GM13976 (cell line): ENCODE measurements at regions not wholly inside any gene's neighbourhood (a gene's known extent, or its start where the extent isn't known, plus 50 kb on each side); places are given as distances from the start of the nearest gene placed in this dataset.
"Not testable (repeated sequence)": the region's sequence is repeated elsewhere in the genome, so short reads cannot be mapped to it uniquely, and the experiment has no call there.

Experiments
- DNase-seq: peaks from one replicate; pipeline ENCODE4 v3.0.0; 2012; ENCODE audit warnings: low spot score
- in situ Hi-C: fragments of 300-500 bp; cut with MboI; formaldehyde crosslinking; loops from one replicate; pipeline ENCODE4 v1.12.0; 2022; ENCODE audit warnings: low sequenced_read_pairs, mixed read lengths, inconsistent platforms; ENCODE audit not compliant: unreplicated experiment
- TF ChIP-seq, protein P1 (sequence below): IDR thresholded peaks from 2 replicates; pipeline ENCODE4 v1.5.1; 2012; ENCODE audit warnings: borderline replicate concordance, mild to moderate bottlenecking; ENCODE audit not compliant: insufficient read depth; ENCODE audit errors: extremely low read depth, missing control alignments, control extremely low read depth

DNA sequence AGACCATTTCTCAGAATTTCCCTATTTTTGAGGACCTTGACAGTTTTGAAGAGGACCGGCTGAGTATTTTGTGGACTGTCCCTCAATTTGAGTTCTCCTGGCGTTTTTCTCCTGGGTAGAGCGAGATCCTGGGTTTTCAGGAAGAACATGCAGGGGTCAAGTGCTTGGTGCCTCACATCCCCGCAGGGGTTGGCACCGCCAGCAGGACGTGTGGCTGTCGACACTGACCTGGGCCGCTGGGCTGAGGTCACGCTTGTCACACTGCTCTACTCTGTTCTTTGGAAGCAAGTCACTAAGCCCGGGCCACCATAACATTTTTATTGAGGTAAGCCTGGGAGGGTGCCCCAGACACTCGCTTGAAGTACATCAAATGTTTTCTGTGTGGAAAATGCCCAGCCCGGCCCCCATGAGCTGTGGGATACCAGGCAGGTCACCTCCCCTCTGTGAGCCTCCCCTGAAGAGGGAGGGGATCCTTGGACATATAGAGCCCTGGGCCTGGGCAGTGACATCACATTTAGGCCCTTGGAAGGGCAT lies 112.0 kb downstream of the NPIPB11 start:
- DNase-seq, in situ Hi-C loops: not testable (repeated sequence)

DNA sequence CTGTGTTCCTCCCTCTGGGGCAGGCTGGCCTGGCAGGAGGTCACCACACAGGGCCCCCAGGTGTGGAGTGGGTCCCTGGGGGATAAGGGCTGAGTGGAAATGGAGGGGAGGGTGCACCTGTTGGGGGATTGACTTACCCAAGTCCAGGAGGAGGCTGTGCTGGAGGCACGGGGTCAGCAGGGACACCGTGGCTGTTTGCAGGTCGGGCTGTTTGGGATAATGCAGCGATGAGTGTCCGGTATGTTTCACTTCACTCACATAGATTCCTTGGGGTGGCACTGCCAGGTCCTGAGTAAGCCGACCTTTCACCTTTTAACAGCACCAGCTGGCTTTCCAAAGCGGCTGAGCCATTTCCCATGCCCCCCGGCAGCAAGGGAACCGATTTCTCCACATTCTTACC lies 113.0 kb downstream of the NPIPB11 start:
- in situ Hi-C loops = not testable (repeated sequence)

DNA sequence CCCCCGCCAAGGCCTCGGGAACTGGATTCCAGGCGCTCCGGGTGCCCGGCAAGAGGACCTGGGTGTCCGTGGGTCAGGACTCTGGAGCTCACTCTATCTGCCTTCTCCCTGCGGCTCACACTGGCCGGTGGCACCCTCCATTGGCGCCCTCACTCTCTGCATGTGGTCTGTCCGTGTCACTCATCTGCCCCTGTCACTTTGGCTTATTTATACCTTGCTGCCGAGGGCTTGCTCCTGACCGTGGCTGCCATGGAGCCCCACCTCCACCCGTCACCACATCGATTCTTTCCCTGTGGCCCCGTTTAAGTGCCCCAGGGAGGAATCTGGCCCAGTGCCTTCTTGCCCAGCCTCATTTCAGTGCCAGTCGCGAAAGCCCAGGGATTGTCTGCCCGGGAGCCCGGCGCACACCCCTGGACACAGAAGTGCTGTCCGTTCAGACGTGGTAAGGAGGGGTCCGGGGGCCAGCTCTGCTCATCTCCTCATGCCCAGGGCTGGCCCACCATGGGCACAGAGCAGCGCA lies 113.5 kb downstream of the NPIPB11 start:
- DNase-seq, in situ Hi-C loops: not testable (repeated sequence)

More for the DNA sequence above, 113.0 kb downstream of the NPIPB11 start:
- not testable (repeated sequence) for DNase-seq

DNA sequence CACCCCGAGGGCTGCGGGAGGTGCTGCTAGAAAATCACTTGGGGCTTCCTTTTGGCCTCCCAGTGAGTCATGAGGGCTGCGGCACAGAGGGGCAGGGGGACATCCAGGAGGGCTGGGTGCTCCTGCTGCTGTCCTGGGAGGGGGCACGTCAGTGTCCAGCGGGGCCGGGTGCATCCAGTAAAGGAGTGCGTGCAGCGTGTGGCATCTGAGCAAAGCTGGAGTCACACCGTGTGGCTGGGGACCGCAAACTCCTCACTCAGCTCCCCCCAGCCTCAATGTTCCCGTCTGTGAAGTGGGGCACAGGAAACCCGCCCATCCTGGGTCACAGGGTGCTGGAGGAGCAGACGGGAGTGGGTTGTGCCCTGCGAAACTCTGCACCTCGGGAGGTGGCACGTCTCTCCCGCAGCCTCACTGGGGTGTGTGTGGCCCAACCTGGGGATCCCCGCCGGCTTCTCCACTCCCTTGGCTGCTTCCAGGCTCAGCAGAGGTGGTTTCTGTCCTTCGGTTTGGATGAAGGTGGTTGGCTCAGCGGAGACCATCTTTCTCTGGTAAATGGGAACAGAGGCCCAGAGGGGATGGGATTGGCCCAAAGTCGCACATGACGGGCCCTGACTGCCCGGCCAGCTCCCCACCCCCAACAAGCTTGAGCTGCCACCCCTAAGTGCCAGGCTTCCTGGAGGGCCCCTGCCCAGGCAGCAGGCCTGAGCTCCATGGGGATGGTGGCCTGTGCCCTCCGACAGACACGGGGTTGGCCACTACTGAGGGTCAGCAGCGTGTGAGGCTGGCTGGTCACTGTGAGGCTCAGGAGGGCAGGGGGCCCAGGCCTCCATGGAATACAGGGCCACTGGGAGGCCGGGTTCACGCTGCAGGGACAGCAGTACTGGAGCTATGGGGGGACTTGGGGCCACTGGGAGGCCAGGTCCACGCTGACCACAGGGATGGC lies 114.9 kb downstream of the NPIPB11 start:
- in situ Hi-C loops, DNase-seq: not testable (repeated sequence)

DNA sequence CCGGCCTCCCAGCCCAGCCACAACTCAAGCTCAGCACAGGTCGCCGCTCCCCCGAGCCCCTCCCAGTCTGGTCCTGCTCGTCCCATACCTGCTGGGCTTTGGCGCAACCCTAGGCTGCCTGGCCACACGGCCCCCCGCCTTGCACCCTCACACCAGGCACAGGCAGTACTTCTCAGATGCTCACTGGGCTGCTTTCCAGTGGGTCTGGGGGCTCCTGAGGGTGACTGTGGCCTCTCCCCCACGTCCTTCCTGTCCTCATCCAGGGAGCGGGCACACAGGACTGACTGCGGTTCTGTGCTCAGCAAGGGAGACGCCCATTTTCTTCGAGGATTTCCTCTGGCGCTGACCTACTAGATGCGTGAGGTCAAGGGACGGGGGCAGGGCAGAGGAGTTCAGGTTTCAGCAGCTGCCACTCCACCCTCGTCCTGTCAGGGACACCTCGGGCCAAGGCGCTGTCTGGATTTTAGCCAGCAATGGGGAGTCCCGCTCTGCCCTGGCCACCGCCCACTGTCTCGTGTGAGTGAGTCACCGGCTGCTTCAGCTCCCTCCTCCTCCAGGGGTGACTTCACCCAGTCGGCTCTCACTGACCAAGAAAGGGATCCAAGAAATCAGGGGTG lies 115.8 kb downstream of the NPIPB11 start:
- in situ Hi-C loops = no loop called here
- TF ChIP-seq, protein P1, sequence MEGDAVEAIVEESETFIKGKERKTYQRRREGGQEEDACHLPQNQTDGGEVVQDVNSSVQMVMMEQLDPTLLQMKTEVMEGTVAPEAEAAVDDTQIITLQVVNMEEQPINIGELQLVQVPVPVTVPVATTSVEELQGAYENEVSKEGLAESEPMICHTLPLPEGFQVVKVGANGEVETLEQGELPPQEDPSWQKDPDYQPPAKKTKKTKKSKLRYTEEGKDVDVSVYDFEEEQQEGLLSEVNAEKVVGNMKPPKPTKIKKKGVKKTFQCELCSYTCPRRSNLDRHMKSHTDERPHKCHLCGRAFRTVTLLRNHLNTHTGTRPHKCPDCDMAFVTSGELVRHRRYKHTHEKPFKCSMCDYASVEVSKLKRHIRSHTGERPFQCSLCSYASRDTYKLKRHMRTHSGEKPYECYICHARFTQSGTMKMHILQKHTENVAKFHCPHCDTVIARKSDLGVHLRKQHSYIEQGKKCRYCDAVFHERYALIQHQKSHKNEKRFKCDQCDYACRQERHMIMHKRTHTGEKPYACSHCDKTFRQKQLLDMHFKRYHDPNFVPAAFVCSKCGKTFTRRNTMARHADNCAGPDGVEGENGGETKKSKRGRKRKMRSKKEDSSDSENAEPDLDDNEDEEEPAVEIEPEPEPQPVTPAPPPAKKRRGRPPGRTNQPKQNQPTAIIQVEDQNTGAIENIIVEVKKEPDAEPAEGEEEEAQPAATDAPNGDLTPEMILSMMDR = no peak
- DNase-seq = peak; percentile 76

DNA sequence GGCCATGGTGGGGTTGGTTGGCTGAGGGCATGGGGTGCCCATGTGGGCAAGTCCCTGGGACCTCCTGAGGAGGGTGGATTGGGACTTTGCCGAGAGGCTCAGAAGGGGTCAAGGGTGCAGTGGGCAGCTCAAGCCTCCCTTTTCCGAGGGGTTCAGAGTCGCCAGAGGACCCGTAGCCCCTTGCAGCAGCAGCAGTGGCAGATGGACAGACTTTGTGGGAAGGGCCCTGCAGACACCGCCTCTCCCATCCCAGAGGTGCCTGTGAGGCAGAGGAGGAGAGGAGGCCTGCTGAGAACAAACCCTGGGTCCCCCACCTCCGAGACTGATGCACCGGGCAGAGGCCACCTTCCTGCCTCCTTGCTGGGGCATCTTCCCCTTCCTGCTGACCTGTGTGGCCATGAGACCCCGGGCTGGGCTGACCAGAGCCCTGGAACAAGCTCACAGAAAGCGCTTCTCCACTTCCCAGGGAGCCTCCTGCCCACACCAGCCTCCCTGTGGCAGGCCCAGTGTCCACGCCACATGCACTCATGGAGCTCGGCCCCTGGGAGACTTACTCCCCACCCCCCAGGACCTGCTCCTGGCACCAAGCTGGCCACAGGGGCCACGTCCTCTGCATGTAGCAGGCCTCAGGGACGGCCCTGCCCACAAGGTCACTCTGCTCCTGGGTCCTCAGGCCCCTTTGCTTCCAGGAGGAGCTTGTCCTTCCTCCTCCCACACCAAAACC lies 116.8 kb downstream of the NPIPB11 start:
- DNase-seq, in situ Hi-C loops: not testable (repeated sequence)

DNA sequence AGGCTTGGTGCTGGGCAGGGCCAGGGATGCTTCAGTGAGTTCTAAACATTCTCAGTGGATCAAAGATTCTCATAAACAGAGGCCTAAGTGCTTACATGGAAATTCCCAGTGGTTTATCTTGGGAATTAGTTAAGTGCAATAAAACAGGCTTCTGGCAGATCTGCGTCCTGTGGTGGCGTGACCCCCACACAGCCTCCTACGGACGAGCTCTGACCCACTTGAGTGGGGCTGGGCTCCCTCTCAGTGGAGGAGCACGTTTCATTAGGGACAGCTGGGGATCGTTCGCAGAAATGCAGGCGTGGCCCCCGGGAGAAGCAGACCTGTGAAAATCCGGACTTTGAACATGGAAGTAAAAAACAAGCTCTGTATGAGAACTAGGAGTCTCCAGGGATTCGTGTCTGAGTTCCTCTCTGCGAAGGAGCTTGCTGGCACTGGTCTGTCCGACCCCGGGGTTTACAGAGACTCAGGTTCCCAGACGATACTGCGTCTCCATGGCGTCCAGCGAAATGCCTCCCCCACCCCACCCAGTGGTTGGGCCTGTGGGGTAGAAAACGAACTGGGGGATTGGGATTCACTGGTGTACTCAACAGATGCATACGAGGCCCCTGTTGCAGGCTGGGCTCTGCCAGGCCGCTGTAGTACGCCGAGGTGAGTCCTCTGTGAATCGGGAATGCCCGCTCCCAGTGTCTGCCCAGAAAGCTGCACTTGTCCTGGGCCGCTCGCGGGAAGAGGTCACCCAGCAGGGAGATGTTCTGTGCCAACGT lies 117.6 kb downstream of the NPIPB11 start:
- in situ Hi-C loops, DNase-seq: not testable (repeated sequence)

DNA sequence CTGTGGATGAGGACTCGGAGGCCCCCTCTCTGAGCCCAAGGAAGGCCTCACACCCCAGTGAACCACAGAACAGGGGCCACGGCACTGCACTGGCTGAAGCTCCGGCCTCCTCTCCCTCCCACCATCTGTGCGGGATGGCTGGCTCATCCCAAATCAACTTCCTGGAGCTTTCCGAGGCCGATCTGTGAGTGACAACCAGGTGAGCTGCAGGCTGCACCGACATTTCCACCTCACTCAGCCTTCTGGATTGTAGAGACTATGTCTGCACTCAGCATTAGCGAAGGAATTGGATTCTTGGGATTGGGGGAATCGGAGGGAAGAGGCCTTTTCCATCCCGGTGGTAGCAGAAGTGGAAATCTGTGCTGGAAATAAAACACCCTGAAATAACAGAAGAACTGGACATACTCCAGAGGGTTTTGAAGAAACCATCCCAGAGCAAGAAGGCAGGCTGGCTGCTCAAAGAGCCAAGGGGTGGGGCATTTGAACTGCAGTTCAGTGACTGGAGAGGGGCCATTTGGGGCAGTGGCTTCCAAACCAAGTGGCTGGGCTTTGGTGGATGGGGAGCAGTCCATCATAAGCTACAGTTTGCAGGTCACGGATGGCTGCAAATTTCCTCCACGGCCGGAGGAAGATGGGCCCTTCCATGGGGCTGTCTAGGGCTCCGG lies 118.5 kb downstream of the NPIPB11 start:
- DNase-seq, in situ Hi-C loops: not testable (repeated sequence)

DNA sequence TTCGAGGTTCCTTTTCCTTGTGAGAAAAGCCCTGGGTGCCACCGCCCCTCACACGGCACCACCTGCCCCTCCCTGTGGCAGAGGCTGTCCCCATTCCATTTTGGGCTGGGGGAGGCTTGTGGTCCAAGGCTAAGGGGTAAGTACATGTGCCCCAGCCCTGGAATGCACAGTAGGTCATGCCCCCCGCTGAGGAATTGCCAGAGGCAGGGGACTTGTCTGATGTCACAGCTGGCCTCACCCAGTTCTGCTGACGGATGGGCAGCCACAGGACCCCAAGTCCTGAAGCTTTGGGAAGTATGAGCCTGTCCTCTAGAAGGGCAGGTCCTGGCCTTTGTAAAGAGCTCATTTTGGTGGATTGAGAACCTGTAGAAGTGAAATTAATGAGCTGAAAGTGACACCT lies 119.3 kb downstream of the NPIPB11 start:
- in situ Hi-C loops, DNase-seq: not testable (repeated sequence)

DNA sequence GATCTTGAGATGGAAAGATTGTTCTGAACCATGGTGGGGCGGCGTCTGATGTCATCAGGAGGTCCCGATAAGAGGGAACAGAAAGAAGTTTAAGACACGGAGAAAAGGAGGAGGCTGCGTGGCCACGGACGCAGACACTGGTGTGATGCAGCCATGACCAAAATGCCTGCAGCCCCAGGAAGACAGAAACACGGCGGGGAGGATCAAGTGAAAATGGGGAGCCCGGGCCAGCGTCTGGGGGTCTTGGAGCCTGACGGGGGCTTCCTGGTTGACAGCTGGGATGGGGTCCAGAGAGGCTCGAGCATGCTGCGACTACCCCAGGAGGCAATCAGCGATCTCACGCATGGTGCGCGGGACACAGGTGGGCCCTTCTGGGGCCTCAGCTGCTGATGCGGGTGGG lies 119.7 kb downstream of the NPIPB11 start:
- in situ Hi-C loops, DNase-seq: not testable (repeated sequence)

DNA sequence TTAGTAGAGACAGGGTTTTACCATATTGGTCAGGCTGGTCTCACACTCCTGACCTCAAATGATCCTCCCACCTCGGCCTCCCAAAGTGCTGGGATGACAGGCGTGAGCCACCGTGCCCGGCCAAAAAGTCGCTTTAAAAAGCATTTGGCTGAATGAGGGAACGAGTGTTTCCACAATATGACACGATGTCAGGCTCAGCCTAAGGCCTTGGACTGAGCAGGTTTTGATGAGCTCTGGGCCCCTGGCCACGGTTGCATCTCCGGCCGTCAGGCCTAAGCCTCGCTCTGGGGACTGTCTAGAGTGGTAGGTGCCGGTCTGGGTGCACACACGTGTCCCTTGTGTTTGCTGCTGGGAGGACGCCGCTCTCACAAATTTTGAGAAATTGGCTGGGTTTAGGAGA lies 120.3 kb downstream of the NPIPB11 start:
- in situ Hi-C loops = not testable (repeated sequence)

DNA sequence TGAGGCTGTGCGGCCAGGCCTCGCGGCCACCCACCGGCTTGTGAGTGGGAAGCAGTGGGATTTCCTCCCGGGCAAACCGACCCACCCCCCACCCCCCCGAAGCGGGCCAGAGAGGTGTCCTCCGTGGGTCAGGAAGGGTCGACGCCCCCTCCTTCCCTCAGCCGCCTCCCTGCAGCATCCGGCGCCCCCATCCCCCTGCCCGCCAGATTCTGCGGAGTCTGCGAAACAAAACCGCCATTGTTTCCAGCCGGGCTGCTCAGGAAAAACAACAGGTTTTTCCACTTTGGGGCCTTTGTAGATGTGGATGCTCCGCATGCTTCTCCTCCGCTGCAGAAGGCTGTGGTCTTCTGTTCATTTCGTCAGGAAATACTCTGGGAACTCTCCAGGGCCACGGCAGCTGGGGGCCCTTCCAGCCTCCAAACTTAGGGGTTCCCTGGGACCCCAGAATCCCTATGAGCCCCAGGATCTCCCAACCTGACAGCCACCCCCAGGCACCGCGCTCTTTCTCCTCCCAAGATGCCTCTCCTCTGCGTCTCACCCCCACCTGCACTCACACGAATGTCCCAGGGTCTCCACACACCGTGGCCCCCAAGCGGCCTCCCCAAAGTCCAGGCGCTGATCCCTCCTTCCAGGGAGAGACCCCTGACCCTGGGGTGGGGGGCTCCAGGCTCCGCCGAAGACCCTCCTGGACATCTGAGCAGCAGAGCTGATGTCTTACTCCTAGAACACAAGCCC lies 121.2 kb downstream of the NPIPB11 start:
- DNase-seq = not testable (repeated sequence)

More for the DNA sequence above, 120.3 kb downstream of the NPIPB11 start:
- DNase-seq = not testable (repeated sequence)

DNA sequence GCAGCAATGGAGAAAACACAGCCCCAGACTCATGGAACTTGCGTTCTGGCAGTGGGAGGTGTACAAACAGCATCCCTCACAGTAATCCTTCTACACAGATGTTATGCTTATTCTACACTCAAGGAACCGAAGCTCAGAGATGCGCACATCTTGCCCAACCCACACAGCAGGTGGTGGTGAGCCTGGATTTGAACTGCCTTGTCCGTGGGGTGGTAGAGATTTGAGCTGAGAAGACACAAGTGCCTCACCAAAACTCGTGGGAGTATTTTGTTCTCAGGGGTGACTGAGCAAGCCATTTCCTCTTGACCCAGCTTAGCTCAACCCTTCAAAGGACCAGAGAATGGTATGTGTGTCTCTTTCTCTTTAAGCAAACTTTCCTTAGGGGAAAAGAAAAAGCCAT lies 121.8 kb downstream of the NPIPB11 start:
- DNase-seq, in situ Hi-C loops: not testable (repeated sequence)

More for the DNA sequence above, 121.2 kb downstream of the NPIPB11 start:
- in situ Hi-C loops = not testable (repeated sequence)

DNA sequence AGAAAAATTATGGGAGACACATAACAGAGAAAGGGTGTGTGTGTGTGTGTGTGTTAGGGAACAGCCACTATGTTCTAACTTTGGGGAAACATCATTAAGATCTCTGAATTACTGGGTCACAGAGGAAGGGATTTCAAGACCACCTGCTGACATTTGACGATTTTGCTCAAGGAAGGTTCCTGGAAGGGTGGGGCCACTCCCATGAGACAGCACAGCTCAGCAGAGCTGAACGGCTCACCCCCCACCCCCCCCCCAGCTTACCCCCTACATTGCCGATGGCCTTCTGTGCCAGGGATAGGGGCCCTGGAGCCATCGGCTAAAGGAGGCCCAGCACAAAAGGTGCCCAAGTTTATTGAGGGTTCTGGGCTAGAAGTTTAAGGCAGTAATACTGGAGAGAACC lies 122.4 kb downstream of the NPIPB11 start:
- in situ Hi-C loops, DNase-seq: not testable (repeated sequence)
